Activated naive CD8-positive, alpha-beta T cell treated with anti-CD3 and anti-CD28 coated beads for 36 hours (primary cell): ENCODE measurements at regions not wholly inside any gene's neighbourhood (a gene's known extent, or its start where the extent isn't known, plus 50 kb on each side); places are given as distances from the start of the nearest gene placed in this dataset.

Experiments used
- DNase-seq: peaks from one replicate; pipeline ENCODE4 v3.0.0; 2021
- H3K27ac Mint-ChIP-seq: one replicate; pipeline ENCODE4 v1.8.0; 2022; ENCODE audit warnings: mild to moderate bottlenecking, moderate library complexity, mixed read lengths
- H3K27me3 Mint-ChIP-seq: one replicate; pipeline ENCODE4 v1.8.0; 2022; ENCODE audit warnings: mild to moderate bottlenecking, mixed read lengths
- H3K36me3 Mint-ChIP-seq: one replicate; pipeline ENCODE4 v1.8.0; 2021; ENCODE audit warnings: mild to moderate bottlenecking, mixed read lengths
- H3K4me1 Mint-ChIP-seq: one replicate; pipeline ENCODE4 v1.8.0; 2021; ENCODE audit warnings: mixed read lengths
- H3K4me3 Mint-ChIP-seq: one replicate; pipeline ENCODE4 v1.8.0; 2022; ENCODE audit warnings: mild to moderate bottlenecking, moderate library complexity, mixed read lengths
- H3K9me3 Mint-ChIP-seq: one replicate; pipeline ENCODE4 v1.8.0; 2022; ENCODE audit warnings: mixed read lengths

DNA sequence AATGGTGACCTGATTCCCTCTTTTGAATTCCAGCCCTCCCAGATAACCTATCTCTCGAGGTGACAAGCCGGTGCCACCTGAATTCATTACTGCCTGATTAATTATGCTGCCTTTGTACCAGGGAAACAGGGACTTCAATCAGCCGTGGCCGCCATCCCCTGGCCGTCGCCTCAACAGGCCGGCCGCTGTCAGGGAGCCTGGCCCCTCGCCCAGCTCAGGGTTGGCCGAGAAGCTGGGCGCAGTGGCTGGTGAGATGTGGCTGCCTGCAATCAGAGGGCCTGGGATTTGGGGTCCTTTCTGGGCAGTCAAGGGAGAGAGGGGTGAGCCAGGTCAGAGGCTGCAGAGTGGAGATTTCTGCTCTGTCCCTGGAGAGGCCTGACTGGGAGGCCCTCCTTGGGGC lies 91.2 kb downstream of the KCTD15 start:
- DNase-seq: no peak
- no peaks in the 10 kb centered on the region for H3K36me3 Mint-ChIP-seq
- peaks cover 4% of the 10 kb centered on the region for H3K4me1 Mint-ChIP-seq
- no peak overlapping the region for H3K4me3 Mint-ChIP-seq
- no peak overlapping the region for H3K27ac Mint-ChIP-seq
- H3K9me3 Mint-ChIP-seq: no peaks in the 10 kb centered on the region
- H3K27me3 Mint-ChIP-seq: peaks cover 13% of the 10 kb centered on the region

DNA sequence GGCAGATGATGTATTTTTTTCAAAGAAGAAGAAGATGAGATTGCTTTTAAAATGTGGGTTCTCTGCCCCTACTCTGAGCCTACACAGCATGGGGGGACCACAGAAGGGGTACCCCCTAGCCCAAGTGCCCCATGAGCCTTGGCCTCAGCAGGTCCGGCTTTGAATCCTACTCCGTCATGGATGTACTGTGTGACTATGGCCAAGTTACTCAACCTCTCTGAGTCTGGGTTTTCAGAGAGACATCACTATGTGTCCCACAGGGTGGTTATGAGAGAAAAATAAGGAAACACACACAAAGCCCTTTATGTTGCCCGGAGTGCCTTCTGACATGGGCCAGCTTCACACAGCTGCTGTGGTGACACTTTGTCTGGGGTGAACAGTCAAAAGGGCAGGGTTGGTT lies 92.0 kb downstream of the KCTD15 start:
- Mint-ChIP-seq H3K27ac (no peak overlapping the region), H3K36me3 (no peaks in the 10 kb centered on the region), H3K4me3 (no peak overlapping the region), H3K4me1 (peaks cover 4% of the 10 kb centered on the region), H3K27me3 (peaks cover 13% of the 10 kb centered on the region), H3K9me3 (no peaks in the 10 kb centered on the region)
- no peak for DNase-seq

DNA sequence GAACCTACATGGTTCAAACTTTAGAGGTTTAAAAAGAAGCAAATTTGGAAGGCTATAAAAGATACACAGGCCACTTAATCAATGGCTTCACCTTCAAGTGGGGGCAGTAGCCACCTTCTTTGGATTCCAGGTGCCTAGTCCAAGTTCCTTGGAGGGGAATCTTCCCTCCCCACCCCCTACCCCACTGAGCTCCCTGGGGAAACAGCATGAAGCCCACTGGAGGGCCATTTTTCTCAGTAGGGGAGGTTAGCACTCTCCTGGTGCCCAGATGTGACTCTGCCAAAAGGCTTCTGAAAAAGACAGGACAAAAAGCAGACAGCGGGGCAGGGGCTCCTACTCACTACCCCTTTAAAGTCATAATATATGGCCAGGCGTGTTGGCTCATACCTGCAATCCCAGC lies 93.9 kb downstream of the KCTD15 start:
- H3K27me3 Mint-ChIP-seq: peaks cover 21% of the 10 kb centered on the region
- no peak overlapping the region for H3K27ac Mint-ChIP-seq
- no peak overlapping the region for H3K4me3 Mint-ChIP-seq

DNA sequence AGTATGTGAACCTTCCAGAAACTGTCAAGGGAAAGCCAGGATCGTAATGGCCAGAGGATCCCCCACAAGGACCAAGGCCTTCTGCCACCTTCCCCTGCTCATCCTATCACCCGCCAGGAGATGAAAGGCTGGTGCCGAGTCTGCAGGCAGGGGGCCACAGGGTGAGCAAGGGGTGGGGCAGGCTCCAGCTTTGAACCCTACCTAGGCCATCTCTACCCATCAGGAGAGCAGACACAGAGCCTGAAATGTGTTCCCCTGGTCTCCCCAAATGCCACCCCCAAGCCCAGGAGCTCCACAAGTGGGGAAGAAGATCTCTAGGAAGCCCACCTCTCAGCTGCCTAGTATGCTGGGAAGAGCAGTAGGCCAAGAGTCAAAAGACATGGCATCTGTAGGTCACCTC lies 95.1 kb downstream of the KCTD15 start:
- Mint-ChIP-seq H3K27ac (no peak overlapping the region), H3K4me3 (no peak overlapping the region), H3K36me3 (no peaks in the 10 kb centered on the region), H3K27me3 (peaks cover 24% of the 10 kb centered on the region), H3K9me3 (no peaks in the 10 kb centered on the region), H3K4me1 (no peaks in the 10 kb centered on the region)
- DNase-seq: no peak

More for the DNA sequence above, 93.9 kb downstream of the KCTD15 start:
- Mint-ChIP-seq H3K36me3 (no peaks in the 10 kb centered on the region), H3K4me1 (no peaks in the 10 kb centered on the region), H3K9me3 (no peaks in the 10 kb centered on the region)
- DNase-seq: no peak

DNA sequence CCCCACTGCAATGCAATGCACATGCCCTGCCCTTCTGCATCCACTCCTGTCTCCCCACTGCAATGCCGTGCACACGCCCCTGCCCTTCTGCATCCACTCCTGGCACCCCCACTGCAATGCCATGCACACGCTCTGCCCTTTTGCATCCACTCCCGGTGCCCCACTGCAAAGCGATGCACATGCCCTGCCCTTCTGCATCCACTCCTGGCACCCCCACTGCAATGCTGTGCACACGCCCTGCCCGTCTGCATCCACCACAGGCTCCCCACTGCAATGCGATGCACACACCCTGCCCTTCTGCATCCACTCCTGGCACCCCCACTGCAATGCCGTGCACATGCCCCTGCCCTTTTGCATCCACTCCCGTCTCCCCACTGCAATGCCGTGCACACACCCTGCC lies 98.1 kb downstream of the KCTD15 start:
- Mint-ChIP-seq H3K27me3 (peaks cover 12% of the 10 kb centered on the region), H3K36me3 (peaks cover 3% of the 10 kb centered on the region), H3K4me3 (no peak overlapping the region), H3K27ac (no peak overlapping the region), H3K9me3 (peaks cover 14% of the 10 kb centered on the region), H3K4me1 (no peaks in the 10 kb centered on the region)
- DNase-seq: no peak

DNA sequence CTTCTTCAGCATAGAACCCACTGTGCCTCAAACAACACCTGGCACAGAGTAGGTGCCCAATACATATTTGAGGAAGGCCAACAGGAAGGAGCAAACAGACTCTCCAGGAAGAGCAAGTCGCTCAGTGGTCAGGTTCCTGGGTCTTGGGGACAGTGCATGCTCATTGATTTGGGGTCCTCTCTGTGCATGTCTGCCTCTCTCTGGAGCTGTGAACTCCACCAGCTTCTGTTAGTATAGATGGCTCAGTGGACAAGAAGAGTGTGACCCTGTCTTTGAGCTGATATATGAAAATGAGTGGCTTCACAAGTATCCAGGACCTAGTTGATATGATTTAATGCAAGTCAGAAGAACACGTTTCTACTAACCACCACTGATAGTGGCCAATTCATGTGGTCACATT lies 98.7 kb downstream of the KCTD15 start:
- Mint-ChIP-seq H3K27me3 (peaks cover 17% of the 10 kb centered on the region), H3K36me3 (peaks cover 3% of the 10 kb centered on the region), H3K4me3 (no peak overlapping the region), H3K4me1 (no peaks in the 10 kb centered on the region), H3K9me3 (peaks cover 14% of the 10 kb centered on the region), H3K27ac (no peak overlapping the region)
- DNase-seq: no peak

DNA sequence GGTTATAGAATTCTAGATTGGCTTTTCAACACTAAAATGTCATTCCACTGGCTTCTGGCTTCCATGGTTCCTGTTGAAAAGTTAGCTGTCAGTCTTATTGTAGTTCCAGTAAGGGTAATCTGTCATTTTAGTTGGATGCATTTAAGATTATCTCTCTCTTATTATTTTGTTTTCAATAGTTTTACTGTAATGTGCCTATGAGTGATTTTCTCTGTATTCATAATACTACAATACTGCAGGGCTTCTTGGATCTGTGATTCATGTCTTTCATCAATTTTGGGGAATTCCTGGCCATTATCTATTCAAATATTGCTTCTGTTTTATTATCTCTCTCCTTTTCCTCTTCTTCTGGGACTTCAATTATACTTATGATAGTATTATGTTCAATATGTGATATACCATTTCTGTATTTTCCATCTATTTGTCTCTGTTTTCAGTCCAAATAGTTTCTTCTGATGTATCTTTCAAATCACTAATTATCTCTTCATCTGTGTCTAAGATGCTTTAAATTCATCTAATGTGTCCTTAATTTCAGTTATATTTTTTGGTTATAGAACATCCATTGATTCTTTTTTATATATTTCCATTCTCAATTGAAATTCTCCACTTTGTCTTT lies 101.5 kb downstream of the KCTD15 start:
- H3K36me3 Mint-ChIP-seq: peaks cover 3% of the 10 kb centered on the region
- peaks cover 40% of the 10 kb centered on the region for H3K27me3 Mint-ChIP-seq
- no peak overlapping the region for H3K4me3 Mint-ChIP-seq
- no peaks in the 10 kb centered on the region for H3K4me1 Mint-ChIP-seq
- peaks cover 14% of the 10 kb centered on the region for H3K9me3 Mint-ChIP-seq
- no peak overlapping the region for H3K27ac Mint-ChIP-seq
- no peak for DNase-seq

DNA sequence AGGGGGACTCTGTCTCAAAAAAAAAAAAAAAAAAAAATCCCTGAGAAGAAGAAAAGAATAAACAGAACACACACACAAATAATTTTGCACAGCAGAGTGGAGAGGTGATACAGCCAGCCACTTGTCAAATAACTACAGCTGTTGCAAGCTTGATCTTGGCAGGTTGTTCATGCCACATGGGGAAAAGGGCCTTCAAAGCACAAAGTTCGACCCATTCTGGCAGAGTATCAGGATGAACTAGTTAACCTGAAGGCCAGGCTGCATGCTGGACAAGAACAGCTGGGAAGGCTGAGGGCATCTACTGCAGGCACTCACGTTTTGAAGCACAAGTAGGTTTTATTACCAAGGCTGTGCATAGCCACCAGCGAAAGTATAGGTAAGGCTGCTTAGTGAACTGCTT lies 104.1 kb downstream of the KCTD15 start:
- Mint-ChIP-seq H3K9me3 (peaks cover 14% of the 10 kb centered on the region), H3K36me3 (peaks cover 3% of the 10 kb centered on the region), H3K4me1 (peaks cover 3% of the 10 kb centered on the region), H3K4me3 (no peak overlapping the region), H3K27me3 (peaks cover 52% of the 10 kb centered on the region), H3K27ac (no peak overlapping the region)
- DNase-seq: no peak

DNA sequence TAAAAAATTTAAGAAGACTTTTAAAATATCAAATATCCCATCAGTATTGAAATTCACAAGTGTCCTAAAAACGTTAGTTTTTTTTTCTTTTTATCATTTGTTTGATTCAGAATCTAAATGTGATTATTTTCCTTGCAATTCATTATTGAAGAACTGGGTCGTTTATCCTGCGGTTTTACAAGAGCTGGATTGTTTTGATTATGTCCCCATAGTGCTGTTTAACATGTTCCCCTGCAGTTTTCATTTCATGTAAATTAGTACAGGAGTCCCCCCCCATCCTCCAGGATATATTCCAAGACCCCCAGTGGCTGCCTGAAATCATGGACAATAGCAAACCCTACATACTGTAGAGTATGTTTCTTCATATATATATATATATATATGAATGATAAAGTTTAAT lies 105.7 kb downstream of the KCTD15 start:
- H3K27ac Mint-ChIP-seq: no peak overlapping the region
- DNase-seq: no peak
- peaks cover 14% of the 10 kb centered on the region for H3K9me3 Mint-ChIP-seq
- no peak overlapping the region for H3K4me3 Mint-ChIP-seq
- H3K4me1 Mint-ChIP-seq: peaks cover 3% of the 10 kb centered on the region
- H3K27me3 Mint-ChIP-seq: peaks cover 57% of the 10 kb centered on the region
- H3K36me3 Mint-ChIP-seq: peaks cover 3% of the 10 kb centered on the region

DNA sequence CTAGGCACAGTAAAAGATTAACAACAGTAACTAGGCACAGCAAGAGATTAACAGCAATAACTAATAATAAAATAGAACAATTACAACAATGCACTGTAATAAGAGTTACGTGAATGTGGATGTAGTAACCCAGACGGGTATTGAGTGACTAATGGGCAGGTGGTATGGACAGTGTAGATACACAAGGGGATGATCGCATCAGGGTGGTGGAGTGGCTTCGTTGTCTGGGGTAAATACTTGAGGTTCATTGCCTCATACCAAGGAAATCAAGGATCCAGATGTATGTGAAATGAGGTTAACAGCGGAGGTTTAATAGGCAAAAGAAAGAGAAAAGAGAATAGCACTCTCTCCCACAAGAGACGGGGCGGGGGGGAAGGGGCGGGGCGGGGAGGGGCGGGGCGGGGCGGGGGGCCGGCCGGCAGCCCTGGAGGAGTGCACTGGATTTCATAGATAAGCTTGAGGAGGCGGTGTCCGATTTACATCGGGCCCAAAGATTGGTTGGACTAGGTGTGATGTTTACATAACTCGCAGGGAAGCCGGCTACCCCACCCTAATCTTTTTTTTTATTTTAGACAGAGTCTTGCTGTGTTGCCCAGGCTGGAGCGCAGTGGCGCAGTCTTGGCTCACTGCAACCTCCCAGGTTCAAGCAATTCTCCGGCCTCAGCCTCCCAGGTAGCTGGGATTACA lies 106.3 kb downstream of the KCTD15 start:
- peaks cover 3% of the 10 kb centered on the region for H3K4me1 Mint-ChIP-seq
- H3K4me3 Mint-ChIP-seq: no peak overlapping the region
- no peak overlapping the region for H3K27ac Mint-ChIP-seq
- no peak for DNase-seq
- peaks cover 62% of the 10 kb centered on the region for H3K27me3 Mint-ChIP-seq
- H3K36me3 Mint-ChIP-seq: peaks cover 2% of the 10 kb centered on the region
- peaks cover 11% of the 10 kb centered on the region for H3K9me3 Mint-ChIP-seq

DNA sequence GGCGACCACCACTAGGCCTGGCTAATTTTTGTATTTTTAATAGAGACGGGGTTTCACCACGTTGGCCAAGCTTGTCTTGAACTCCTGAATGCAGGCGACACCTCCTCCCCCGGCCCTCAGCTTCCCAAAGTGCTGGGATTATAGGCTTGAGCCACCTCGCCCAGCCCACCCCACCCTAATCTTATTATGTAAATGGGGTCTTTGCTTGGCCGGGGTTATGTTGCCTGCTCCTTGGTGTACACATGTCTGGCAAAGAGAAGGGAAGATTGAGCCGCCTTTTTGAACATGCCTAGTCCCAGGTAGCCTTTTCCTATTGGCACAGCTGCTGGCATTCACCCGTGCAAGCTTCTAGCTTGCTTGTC lies 106.8 kb downstream of the KCTD15 start:
- Mint-ChIP-seq H3K27ac (no peak overlapping the region), H3K27me3 (peaks cover 67% of the 10 kb centered on the region), H3K36me3 (no peaks in the 10 kb centered on the region), H3K4me3 (no peak overlapping the region), H3K9me3 (peaks cover 6% of the 10 kb centered on the region), H3K4me1 (peaks cover 3% of the 10 kb centered on the region)
- DNase-seq: no peak

DNA sequence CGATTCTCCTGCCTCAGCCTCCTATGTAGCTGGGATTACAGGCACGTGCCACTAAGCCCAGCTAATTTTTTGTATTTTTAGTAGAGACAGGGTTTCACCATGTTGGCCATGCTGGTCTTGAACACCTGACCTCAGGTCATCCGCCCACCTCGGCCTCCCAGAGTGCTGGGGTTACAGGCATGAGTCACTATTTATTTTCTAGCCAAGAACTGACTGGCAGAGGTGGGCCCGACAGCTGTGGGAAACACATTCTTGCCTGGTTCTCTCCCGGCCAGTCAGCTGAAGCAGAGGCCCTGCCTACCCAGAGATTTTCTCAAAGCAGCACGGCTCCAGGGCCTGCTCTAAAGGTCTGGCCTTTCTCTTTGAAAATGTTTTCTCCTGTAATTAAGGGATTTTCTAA lies 108.0 kb downstream of the KCTD15 start:
- peaks cover 3% of the 10 kb centered on the region for H3K4me1 Mint-ChIP-seq
- peaks cover 76% of the 10 kb centered on the region for H3K27me3 Mint-ChIP-seq
- no peaks in the 10 kb centered on the region for H3K9me3 Mint-ChIP-seq
- no peak for DNase-seq
- H3K27ac Mint-ChIP-seq: no peak overlapping the region
- H3K36me3 Mint-ChIP-seq: no peaks in the 10 kb centered on the region
- H3K4me3 Mint-ChIP-seq: no peak overlapping the region

DNA sequence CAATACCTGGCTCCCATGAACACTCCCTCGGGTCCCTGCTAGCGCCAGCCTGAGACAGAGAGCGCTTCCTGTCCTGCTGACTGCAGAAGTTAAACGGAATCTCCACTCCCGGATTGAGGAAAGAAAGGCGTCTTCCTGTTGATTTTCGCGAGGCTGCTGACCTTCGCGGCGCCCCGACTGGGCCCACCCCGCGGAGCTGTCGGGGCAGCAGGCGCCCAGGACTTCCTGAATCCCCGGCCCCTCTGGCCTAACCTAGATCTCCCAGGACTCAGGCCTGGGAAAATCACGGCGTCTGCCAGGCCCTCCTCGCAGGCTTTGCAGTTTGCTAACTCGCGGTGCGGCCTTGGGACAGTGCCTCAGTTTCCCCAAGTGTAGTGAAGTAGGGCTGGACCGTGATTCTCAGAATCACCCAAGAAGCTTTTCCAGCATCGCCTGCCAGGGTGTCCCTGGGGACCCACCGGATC lies 108.8 kb downstream of the KCTD15 start:
- no peak overlapping the region for H3K27ac Mint-ChIP-seq
- H3K9me3 Mint-ChIP-seq: no peaks in the 10 kb centered on the region
- no peak for DNase-seq
- H3K4me1 Mint-ChIP-seq: peaks cover 3% of the 10 kb centered on the region
- H3K4me3 Mint-ChIP-seq: peak overlapping the region; percentile 53
- peaks cover 72% of the 10 kb centered on the region for H3K27me3 Mint-ChIP-seq
- no peaks in the 10 kb centered on the region for H3K36me3 Mint-ChIP-seq

DNA sequence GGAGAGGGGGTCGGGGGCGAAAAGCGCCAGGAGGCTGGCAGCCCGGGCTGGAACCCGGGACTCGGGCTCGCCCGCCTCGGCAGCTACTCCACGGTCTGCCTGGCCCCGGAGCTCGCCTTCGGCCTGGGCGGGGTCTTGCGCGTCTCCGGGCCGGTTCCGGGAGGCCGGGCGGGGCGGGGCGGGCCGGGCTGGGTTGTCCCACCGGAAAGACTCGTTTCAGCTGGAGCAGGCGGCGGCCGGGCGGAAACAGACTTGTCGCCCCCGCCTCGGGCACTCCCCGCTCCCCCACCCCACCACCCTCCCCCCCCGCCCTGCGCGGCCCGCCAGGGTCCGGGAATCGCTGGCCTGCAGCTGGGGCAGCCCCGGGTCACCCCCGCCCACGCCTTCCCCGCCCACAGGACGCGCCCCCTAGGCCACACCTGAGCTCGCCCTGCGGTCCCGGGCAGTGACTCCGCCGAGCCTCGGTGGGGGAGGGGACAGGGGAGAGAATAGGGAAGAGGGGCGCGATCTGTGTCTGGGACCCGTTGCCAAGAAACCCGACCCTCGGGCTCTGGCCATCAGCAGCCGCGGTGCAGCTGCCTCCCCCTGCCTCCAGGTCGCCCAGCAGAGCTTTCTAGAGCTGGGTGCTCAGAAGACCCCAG lies 109.4 kb downstream of the KCTD15 start:
- no peak overlapping the region for H3K27ac Mint-ChIP-seq
- H3K4me3 Mint-ChIP-seq: no peak overlapping the region
- H3K36me3 Mint-ChIP-seq: no peaks in the 10 kb centered on the region
- peaks cover 71% of the 10 kb centered on the region for H3K27me3 Mint-ChIP-seq
- H3K9me3 Mint-ChIP-seq: no peaks in the 10 kb centered on the region
- peaks cover 3% of the 10 kb centered on the region for H3K4me1 Mint-ChIP-seq
- DNase-seq: no peak

DNA sequence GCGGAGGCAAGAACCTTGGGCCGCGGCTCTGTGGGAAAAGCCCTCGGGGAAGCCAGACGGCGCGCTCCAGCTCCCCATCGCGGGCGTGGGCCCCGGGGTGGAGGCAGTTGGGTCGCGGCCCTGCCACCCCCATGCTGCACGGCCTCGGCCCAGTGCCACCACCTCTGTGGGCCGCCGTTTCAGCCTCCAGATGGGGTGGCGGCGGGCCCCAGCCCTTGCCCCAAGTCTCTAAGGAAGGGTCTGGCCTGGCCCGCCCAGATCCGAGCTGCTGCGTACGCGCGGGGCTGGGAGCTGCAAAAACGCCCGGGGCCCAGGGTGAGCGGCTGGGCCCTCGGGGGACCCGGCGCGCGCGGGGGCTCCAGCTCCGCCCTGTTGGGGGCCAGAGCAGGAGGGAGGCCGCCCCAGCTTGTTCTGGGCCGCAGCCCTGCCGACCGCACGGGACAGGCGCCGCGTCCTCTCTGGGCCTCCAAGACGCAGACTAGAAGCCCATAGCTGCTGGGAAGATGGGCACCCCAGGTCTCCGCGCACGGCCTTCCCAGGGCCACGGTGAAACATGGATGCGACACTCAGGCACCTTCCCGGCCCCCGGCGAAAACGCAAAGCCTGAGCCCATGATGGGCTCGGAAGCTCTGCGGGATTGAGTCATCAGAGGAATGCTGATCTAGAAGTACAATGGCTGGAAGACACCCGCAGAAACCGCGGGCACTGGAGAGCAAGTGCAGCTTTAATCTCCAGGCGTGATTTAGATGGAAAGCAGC lies 110.1 kb downstream of the KCTD15 start:
- peaks cover 3% of the 10 kb centered on the region for H3K4me1 Mint-ChIP-seq
- H3K9me3 Mint-ChIP-seq: no peaks in the 10 kb centered on the region
- peaks cover 66% of the 10 kb centered on the region for H3K27me3 Mint-ChIP-seq
- no peaks in the 10 kb centered on the region for H3K36me3 Mint-ChIP-seq
- H3K27ac Mint-ChIP-seq: no peak overlapping the region
- H3K4me3 Mint-ChIP-seq: no peak overlapping the region
- no peak for DNase-seq
